ENCODE measurements at regions not wholly inside any gene's neighbourhood (a gene's known extent, or its start where the extent isn't known, plus 50 kb on each side); places are given as distances from the start of the nearest gene placed in this dataset.
A peak's percentile ranks its signal among the peaks of the same experiment; 100 is the strongest.

GRCh38 chr3:31142139-31142538 is 247.7 kb upstream of the GADL1 start:
- Histone ChIP-seq H3K27ac (ENCODE audit: low read depth) (peak overlapping the region; percentile 85; the same call in 1 of the 2 replicates), H3F3A (replicated peaks; ENCODE audit: low read depth) (no peaks in the 10 kb centered on the region; the same call in 1 of the 2 replicates), H3K4me3 (peak overlapping the region; percentile 0), H2AFZ (no peak overlapping the region), H3K9me2 (ENCODE audit: insufficient read depth) (0 out of 2 replicates have a peak, but pooled peaks cover 3% of the 10 kb centered on the region), H3K36me3 (ENCODE audit: insufficient read depth) (0 out of 2 replicates have a peak, but pooled peaks cover 1% of the 10 kb centered on the region), H3K4me1 (ENCODE audit: insufficient read depth) (peaks cover 33% of the 10 kb centered on the region), H3K27me3 (ENCODE audit: insufficient read depth) (no peaks in the 10 kb centered on the region), H3K4me2 (peak overlapping the region; percentile 2), H4K20me1 (replicated peaks; ENCODE audit: insufficient read depth) (no peaks in the 10 kb centered on the region), H3K79me2 (replicated peaks; ENCODE audit: insufficient read depth) (no peaks in the 10 kb centered on the region)
- Mint-ChIP-seq H3K27ac (peak overlapping the region; percentile 60), H3K4me3 (peak overlapping the region; percentile 46; the same call in 2 of the 3 replicates), H3K4me1 (peaks cover 45% of the 10 kb centered on the region), H3K9me3 (peaks cover 18% of the 10 kb centered on the region), H3K36me3 (ENCODE audit: low read depth) (peaks cover 11% of the 10 kb centered on the region), H3K27me3 (ENCODE audit: insufficient read depth, low read depth, poor library complexity) (peaks cover 2% of the 10 kb centered on the region)
- TF ChIP-seq ETS1 (IDR thresholded peaks at IDR 0.05) (no peak), NANOG (IDR thresholded peaks at IDR 0.05; ENCODE audit: borderline replicate concordance) (0 out of 2 replicates have a peak, but pooled peaks have one; percentile 19)
- ATAC-seq = peak; percentile 91
- peak; percentile 70 for DNase-seq (ENCODE audit: low spot score)

- Histone ChIP-seq H3K36me3 (ENCODE audit: insufficient read depth) (peaks cover 5% of the 10 kb centered on the region; the same call in 1 of the 2 replicates), H3K4me3 (peak overlapping the region; percentile 0), H3K4me2 (peak overlapping the region; percentile 2), H3K9me2 (ENCODE audit: insufficient read depth) (0 out of 2 replicates have a peak, but pooled peaks cover 3% of the 10 kb centered on the region), H3K27me3 (ENCODE audit: insufficient read depth) (no peaks in the 10 kb centered on the region), H3K4me1 (ENCODE audit: insufficient read depth) (peaks cover 33% of the 10 kb centered on the region), H3K79me2 (replicated peaks; ENCODE audit: insufficient read depth) (no peaks in the 10 kb centered on the region), H2AFZ (no peak overlapping the region), H3K27ac (ENCODE audit: low read depth) (peak overlapping the region; percentile 85), H4K20me1 (replicated peaks; ENCODE audit: insufficient read depth) (no peaks in the 10 kb centered on the region), H3F3A (replicated peaks; ENCODE audit: low read depth) (no peaks in the 10 kb centered on the region; the same call in 1 of the 2 replicates)
- Mint-ChIP-seq H3K27me3 (ENCODE audit: insufficient read depth, low read depth, poor library complexity) (peaks cover 2% of the 10 kb centered on the region), H3K27ac (peak overlapping the region; percentile 82), H3K4me3 (peak overlapping the region; percentile 46), H3K9me3 (peaks cover 22% of the 10 kb centered on the region), H3K4me1 (peaks cover 45% of the 10 kb centered on the region), H3K36me3 (ENCODE audit: low read depth) (peaks cover 15% of the 10 kb centered on the region)
- ATAC-seq (peak; percentile 85), DNase-seq (ENCODE audit: low spot score) (peak; percentile 58)
- TF ChIP-seq REST (IDR thresholded peaks at IDR 0.05; ENCODE audit: unreplicated experiment) (no peak), ZNF462 (CRISPR knock-in tag; IDR thresholded peaks at IDR 0.05) (0 out of 2 replicates have a peak, but pooled peaks have one; percentile 24)
Observed at GRCh38 chr3:31142543-31142942, 248.1 kb upstream of the GADL1 start.
